Neural cell (in vitro differentiated cells): ENCODE measurements at regions not wholly inside any gene's neighbourhood (a gene's known extent, or its start where the extent isn't known, plus 50 kb on each side); places are given as distances from the start of the nearest gene placed in this dataset.

Experiments
- CTCF ChIP-seq: fragments of 450-650 bp; IDR thresholded peaks from 2 replicates; pipeline ENCODE4 v1.5.1; 2014; ENCODE audit warnings: antibody characterized with exemption, mild to moderate bottlenecking, moderate library complexity; ENCODE audit not compliant: poor library complexity, severe bottlenecking
- EP300 ChIP-seq: fragments of 450-650 bp; conservative IDR thresholded peaks from 2 replicates; pipeline ENCODE4 v1.6.1; 2014; ENCODE audit warnings: antibody characterized with exemption, mild to moderate bottlenecking, moderate library complexity; ENCODE audit not compliant: poor library complexity, severe bottlenecking
- POLR2AphosphoS5 ChIP-seq: IDR thresholded peaks from 2 replicates; pipeline ENCODE4 v1.6.1; 2012
- RAD21 ChIP-seq: fragments of 450-650 bp; conservative IDR thresholded peaks from 2 replicates; pipeline ENCODE4 v1.6.1; 2014; ENCODE audit warnings: antibody characterized with exemption, mild to moderate bottlenecking, moderate library complexity
- SMC3 ChIP-seq: fragments of 450-650 bp; conservative IDR thresholded peaks from 2 replicates; pipeline ENCODE4 v1.6.1; 2014; ENCODE audit warnings: antibody characterized with exemption, mild to moderate bottlenecking, moderate library complexity; ENCODE audit not compliant: poor library complexity

- no peak for TF ChIP-seq POLR2AphosphoS5
- no peak for TF ChIP-seq EP300
- TF ChIP-seq CTCF = no peak
- TF ChIP-seq SMC3 = no peak
- no peak for TF ChIP-seq RAD21
Measured at GRCh38 chr1:193726722-193727121, 540.3 kb upstream of the B3GALT2 start.
